ENCODE measurements at regions not wholly inside any gene's neighbourhood (a gene's known extent, or its start where the extent isn't known, plus 50 kb on each side); places are given as distances from the start of the nearest gene placed in this dataset.
A peak's percentile ranks its signal among the peaks of the same experiment; 100 is the strongest.

DNA sequence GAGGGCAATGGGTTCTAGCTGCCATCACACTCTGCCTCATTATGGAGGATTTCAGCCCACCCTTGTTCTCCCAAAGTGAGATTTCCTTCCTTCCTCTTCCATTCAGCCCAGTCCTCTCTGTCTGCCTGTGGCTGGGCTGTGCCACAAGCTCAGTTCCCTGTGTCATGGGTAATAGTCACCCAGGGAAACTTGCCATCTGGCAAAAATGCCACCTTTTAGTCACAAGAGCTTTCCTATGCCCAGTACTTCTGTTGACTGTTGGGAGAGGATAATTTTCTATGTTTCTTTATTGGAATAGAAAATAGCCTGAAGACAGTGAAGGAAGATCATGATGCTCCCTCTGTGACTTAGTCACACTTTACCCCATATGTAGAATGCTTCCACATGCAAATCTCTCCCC lies 71.4 kb downstream of the TLR4 start:
- DNase-seq (ENCODE audit: insufficient read length, low spot score) (no peak), FAIRE-seq (no peak)
- TF ChIP-seq TAF1 (IDR thresholded peaks at IDR 0.05; ENCODE audit: low read depth, low read length) (no peak), SPI1 (IDR thresholded peaks at IDR 0.05; ENCODE audit: low read depth, low read length) (no peak), POLR2AphosphoS5 (IDR thresholded peaks at IDR 0.05; ENCODE audit: low read depth, low read length) (no peak), PAX5 (IDR thresholded peaks at IDR 0.05; ENCODE audit: insufficient read depth, low read length, severe bottlenecking) (no peak), POLR2A (IDR thresholded peaks at IDR 0.05; ENCODE audit: low read depth, low read length) (no peak), POU2F2 (IDR thresholded peaks at IDR 0.05; ENCODE audit: low read depth, low read length) (no peak)

- TF ChIP-seq POLR2AphosphoS5 (IDR thresholded peaks at IDR 0.05; ENCODE audit: low read depth, low read length) (no peak), TAF1 (IDR thresholded peaks at IDR 0.05; ENCODE audit: low read depth, low read length) (no peak), POLR2A (IDR thresholded peaks at IDR 0.05; ENCODE audit: low read depth, low read length) (no peak), SPI1 (IDR thresholded peaks at IDR 0.05; ENCODE audit: low read depth, low read length) (peak; percentile 57), POU2F2 (IDR thresholded peaks at IDR 0.05; ENCODE audit: low read depth, low read length) (no peak), PAX5 (IDR thresholded peaks at IDR 0.05; ENCODE audit: insufficient read depth, low read length, severe bottlenecking) (no peak)
- DNase-seq (ENCODE audit: insufficient read length, low spot score) = no peak
- no peak for FAIRE-seq
Observed at GRCh38 chr9:117777823-117778222, 73.6 kb downstream of the TLR4 start.

DNA sequence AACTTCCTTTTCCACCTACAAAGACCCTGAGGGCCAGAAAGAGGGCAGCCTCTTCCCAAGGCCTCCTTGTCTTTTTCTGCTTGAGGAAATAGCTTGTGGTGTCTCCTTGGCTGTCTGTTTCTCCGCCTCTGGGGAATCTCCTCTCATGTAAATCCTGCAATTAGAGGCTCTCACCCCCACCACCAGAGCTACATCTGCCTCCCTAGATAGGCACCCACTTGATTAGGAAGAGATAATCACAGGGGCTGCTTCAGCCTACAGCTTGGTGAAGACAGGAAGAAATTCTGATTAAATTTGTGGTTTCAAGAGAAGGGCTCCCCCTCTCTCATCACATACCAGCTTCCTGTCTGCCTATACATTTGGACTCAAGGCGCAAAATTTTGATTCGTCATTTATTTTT lies 75.6 kb downstream of the TLR4 start:
- DNase-seq (ENCODE audit: insufficient read length, low spot score) (no peak), FAIRE-seq (no peak)
- TF ChIP-seq POU2F2 (IDR thresholded peaks at IDR 0.05; ENCODE audit: low read depth, low read length) (no peak), PAX5 (IDR thresholded peaks at IDR 0.05; ENCODE audit: insufficient read depth, low read length, severe bottlenecking) (no peak), TAF1 (IDR thresholded peaks at IDR 0.05; ENCODE audit: low read depth, low read length) (no peak), POLR2A (IDR thresholded peaks at IDR 0.05; ENCODE audit: low read depth, low read length) (no peak), POLR2AphosphoS5 (IDR thresholded peaks at IDR 0.05; ENCODE audit: low read depth, low read length) (no peak), SPI1 (IDR thresholded peaks at IDR 0.05; ENCODE audit: low read depth, low read length) (no peak)

DNA sequence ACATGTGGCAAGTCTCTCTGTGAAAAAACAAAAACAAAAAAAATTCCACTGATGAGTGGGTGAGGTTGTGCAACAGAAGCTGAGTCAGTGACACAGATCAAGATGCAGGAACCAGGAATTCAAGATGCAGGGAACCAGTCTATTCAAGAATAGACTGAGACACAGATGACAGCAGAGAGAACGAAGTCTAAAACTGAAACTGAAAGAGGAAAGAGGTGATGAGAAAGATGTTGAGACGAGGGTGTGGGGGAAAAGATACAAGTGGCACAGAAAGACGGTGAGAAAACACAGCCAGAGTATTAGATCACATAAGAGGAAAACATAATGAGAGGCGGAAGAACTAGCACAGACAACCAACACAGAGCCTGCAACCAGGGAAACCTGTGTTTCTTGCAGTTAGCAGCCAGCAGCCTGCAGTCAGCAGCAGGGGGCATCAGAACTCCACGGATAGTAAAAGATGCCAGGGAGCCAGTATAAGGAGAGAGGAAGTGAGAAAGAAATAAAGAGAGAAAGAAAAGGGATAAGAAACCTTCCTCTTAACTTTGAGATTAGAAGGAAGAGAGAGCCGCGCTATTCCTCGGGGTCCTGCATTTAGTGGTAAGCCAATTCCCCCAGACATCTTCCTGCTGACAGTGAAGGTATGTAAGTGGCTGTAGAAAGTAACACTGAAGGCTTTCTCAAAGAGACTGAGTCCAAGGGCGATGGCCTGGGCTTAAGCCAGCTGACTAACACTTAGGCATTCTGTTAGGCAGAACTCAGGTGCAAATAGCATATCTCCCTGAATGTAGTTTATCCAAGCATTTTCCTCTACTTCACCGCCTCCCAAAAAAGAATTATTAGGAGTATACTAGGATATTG lies 79.0 kb downstream of the TLR4 start:
- peak; percentile 87 for TF ChIP-seq SPI1 (IDR thresholded peaks at IDR 0.05; ENCODE audit: low read depth, low read length)
- TF ChIP-seq POLR2A (IDR thresholded peaks at IDR 0.05; ENCODE audit: low read depth, low read length) = no peak
- FAIRE-seq = peak; percentile 61
- no peak for DNase-seq (ENCODE audit: insufficient read length, low spot score)

- FAIRE-seq (peak; percentile 66), DNase-seq (ENCODE audit: insufficient read length, low spot score) (peak; percentile 12)
- TF ChIP-seq TAF1 (IDR thresholded peaks at IDR 0.05; ENCODE audit: low read depth, low read length) (no peak), SPI1 (IDR thresholded peaks at IDR 0.05; ENCODE audit: low read depth, low read length) (peak; percentile 90)
Observed at GRCh38 chr9:117783828-117784227, 79.6 kb downstream of the TLR4 start.

DNA sequence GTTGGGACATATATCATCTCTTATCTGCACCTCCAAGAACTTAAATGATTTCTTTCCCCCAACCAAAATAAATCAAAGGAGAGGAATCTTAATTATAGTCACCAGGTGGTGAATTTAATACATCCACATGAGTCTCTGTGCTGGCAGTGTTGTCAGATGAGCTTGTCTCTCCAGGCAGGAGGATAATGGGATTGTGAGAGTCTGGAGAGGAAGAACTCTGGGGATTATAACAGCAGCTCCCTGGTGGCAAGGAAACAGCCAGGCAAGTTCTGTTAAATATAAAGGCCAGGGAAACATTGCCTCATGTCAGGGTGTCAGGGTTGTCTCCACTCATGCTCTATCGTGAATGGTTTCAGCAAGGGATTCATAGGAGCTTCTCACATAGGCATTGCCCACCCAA lies 80.8 kb downstream of the TLR4 start:
- FAIRE-seq (no peak), DNase-seq (ENCODE audit: insufficient read length, low spot score) (no peak)
- TF ChIP-seq TAF1 (IDR thresholded peaks at IDR 0.05; ENCODE audit: low read depth, low read length) = no peak
- TF ChIP-seq SPI1 (IDR thresholded peaks at IDR 0.05; ENCODE audit: low read depth, low read length) = no peak
- no peak for TF ChIP-seq POLR2A (IDR thresholded peaks at IDR 0.05; ENCODE audit: low read depth, low read length)
- no peak for TF ChIP-seq PAX5 (IDR thresholded peaks at IDR 0.05; ENCODE audit: insufficient read depth, low read length, severe bottlenecking)
- no peak for TF ChIP-seq POU2F2 (IDR thresholded peaks at IDR 0.05; ENCODE audit: low read depth, low read length)
- no peak for TF ChIP-seq POLR2AphosphoS5 (IDR thresholded peaks at IDR 0.05; ENCODE audit: low read depth, low read length)

- DNase-seq (ENCODE audit: insufficient read length, low spot score) (no peak), FAIRE-seq (no peak)
- TF ChIP-seq POLR2A (IDR thresholded peaks at IDR 0.05; ENCODE audit: low read depth, low read length) (no peak), POLR2AphosphoS5 (IDR thresholded peaks at IDR 0.05; ENCODE audit: low read depth, low read length) (no peak), TAF1 (IDR thresholded peaks at IDR 0.05; ENCODE audit: low read depth, low read length) (no peak)
Observed at GRCh38 chr9:117787746-117788145, 83.5 kb downstream of the TLR4 start.

- FAIRE-seq (no peak), DNase-seq (ENCODE audit: insufficient read length, low spot score) (no peak)
- no peak for TF ChIP-seq POU2F2 (IDR thresholded peaks at IDR 0.05; ENCODE audit: low read depth, low read length)
Observed at GRCh38 chr9:117795271-117795670, 91.1 kb downstream of the TLR4 start.

- no peak for TF ChIP-seq POLR2AphosphoS5 (IDR thresholded peaks at IDR 0.05; ENCODE audit: low read depth, low read length)
- TF ChIP-seq TAF1 (IDR thresholded peaks at IDR 0.05; ENCODE audit: low read depth, low read length) = no peak
- no peak for FAIRE-seq
- DNase-seq (ENCODE audit: insufficient read length, low spot score) = no peak
Observed at GRCh38 chr9:117796681-117797080, 92.5 kb downstream of the TLR4 start.

- DNase-seq (ENCODE audit: insufficient read length, low spot score) (no peak), FAIRE-seq (no peak)
- TF ChIP-seq SPI1 (IDR thresholded peaks at IDR 0.05; ENCODE audit: low read depth, low read length) = no peak
- TF ChIP-seq POLR2AphosphoS5 (IDR thresholded peaks at IDR 0.05; ENCODE audit: low read depth, low read length) = no peak
- no peak for TF ChIP-seq POU2F2 (IDR thresholded peaks at IDR 0.05; ENCODE audit: low read depth, low read length)
- TF ChIP-seq PAX5 (IDR thresholded peaks at IDR 0.05; ENCODE audit: insufficient read depth, low read length, severe bottlenecking) = no peak
- TF ChIP-seq POLR2A (IDR thresholded peaks at IDR 0.05; ENCODE audit: low read depth, low read length) = no peak
- no peak for TF ChIP-seq TAF1 (IDR thresholded peaks at IDR 0.05; ENCODE audit: low read depth, low read length)
Observed at GRCh38 chr9:117800389-117800788, 96.2 kb downstream of the TLR4 start.

DNA sequence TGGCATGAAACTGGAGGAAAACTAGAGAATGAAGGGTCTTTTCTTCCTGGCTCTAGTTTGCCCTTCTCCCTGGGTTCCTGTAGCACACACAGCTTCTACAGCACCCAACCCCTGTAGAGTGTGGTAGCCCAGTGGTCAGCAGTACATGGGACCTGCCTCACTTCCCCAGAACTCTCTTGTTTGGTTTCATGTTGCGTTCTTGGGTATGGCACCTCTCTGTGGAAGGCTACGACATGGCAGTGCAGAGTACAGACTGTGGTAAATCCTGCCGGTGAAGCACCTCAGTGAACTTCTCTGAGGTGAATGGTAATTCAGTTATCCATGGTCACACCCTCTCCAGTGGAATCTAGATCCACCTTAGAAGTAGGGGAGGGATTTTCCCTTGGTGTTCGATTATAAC lies 105.5 kb downstream of the TLR4 start:
- no peak for DNase-seq (ENCODE audit: insufficient read length, low spot score)
- TF ChIP-seq POLR2AphosphoS5 (IDR thresholded peaks at IDR 0.05; ENCODE audit: low read depth, low read length) (no peak), POU2F2 (IDR thresholded peaks at IDR 0.05; ENCODE audit: low read depth, low read length) (no peak), POLR2A (IDR thresholded peaks at IDR 0.05; ENCODE audit: low read depth, low read length) (no peak), PAX5 (IDR thresholded peaks at IDR 0.05; ENCODE audit: insufficient read depth, low read length, severe bottlenecking) (no peak), SPI1 (IDR thresholded peaks at IDR 0.05; ENCODE audit: low read depth, low read length) (no peak), TAF1 (IDR thresholded peaks at IDR 0.05; ENCODE audit: low read depth, low read length) (no peak)
- FAIRE-seq = no peak

Data from GM12891 (cell line).